CD4-positive, alpha-beta T cell treated with Interferon gamma for 1 hour (primary cell): ENCODE measurements at regions not wholly inside any gene's neighbourhood (a gene's known extent, or its start where the extent isn't known, plus 50 kb on each side); places are given as distances from the start of the nearest gene placed in this dataset.
A peak's percentile ranks its signal among the peaks of the same experiment; 100 is the strongest.
"Not testable (repeated sequence)": the region's sequence is repeated elsewhere in the genome, so short reads cannot be mapped to it uniquely, and the experiment has no call there.

Experiments
- DNase-seq: peaks from one replicate; pipeline ENCODE4 v3.0.0-alpha.2; 2020

DNA sequence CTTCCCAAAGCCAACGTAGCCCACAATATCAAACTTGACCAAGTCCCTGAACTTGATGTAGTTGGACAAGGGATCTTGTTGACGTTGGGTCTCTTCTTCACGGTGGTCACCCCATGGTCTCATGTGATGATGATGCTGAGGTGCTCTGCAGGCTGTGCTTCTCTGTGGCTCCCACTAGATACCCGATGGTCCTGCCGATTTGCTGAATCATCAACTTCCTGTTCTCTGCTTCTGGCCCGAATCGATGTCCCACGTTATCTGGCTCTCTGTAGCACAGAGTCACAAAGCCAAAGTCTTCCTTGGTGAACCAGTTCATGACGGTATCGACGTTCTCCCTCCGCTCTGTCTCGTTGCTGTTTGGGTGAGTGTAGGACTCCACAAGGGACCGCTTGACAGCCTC, 201.0 kb downstream of the ADRA2C start:
- DNase-seq: not testable (repeated sequence)

DNA sequence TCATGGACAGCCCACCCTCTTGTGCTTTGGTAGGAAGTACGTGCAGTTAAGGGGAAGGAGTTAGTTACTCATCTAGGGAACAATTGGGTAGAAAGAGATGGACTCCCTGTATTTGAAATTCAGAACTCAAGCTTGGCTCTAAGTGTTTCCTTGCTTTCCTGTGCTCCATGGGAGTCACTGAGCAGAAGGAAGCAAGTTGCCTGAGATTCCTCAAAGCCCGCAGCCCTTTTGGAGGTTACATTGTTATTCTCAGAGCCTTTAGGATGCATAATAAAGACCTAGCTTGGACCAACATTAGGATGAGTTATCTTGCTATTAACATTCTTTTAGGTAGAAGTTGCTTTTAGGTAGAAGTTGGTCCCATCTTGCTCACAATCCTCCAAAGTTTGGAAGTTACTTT, 206.4 kb downstream of the ADRA2C start:
- DNase-seq: not testable (repeated sequence)

DNA sequence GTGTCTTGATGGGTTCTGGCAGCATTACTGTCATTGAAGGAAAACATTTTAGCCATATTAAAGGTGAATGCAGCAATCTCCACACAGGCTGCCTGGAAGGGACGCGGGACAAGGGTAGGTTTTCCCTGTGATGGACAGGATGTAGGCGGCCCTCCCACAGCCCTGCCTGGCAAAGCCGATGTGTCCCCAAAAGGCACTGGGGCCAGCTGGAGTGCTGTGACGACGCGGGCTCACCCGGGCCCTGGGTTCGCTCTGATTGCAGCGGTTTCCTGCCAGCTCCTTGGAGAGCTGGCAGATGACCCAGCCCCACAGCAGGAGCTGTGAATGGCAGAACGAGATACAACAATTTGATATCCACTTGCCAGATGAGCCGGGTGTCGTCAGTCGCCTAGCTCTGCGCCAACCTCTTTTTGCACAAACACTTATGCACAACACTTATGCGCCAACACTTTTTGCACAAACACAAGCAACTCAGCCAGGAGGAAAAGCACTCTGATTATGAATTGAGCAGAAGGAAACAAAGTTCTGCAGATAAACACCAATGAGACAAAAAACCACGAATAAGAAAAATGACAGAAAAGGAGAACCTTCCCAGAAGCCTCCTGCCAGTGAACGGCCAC, 207.5 kb downstream of the ADRA2C start:
- not testable (repeated sequence) for DNase-seq

- DNase-seq: not testable (repeated sequence)
These were observed 217.4 kb downstream of the ADRA2C start for GRCh38 chr4:3983518-3984125.

DNA sequence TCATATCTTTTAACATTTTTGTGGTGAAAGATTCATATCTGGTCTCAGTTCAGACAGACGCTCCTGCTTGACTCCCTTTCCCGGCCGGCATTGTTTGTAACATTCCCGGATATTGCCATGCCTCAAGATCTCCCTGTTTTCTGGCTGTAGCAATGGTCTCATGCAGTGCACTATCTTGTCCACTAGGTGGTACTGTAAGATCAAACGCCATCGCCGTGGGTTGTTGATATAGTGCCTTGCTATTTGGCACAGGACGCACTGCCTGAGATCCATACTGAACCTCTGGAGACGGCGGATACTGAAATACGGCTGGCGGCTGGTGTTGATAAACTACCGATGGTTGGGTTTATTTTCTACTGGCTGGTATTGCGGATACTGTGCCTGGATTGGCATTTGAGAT, 218.6 kb downstream of the ADRA2C start:
- not testable (repeated sequence) for DNase-seq

DNA sequence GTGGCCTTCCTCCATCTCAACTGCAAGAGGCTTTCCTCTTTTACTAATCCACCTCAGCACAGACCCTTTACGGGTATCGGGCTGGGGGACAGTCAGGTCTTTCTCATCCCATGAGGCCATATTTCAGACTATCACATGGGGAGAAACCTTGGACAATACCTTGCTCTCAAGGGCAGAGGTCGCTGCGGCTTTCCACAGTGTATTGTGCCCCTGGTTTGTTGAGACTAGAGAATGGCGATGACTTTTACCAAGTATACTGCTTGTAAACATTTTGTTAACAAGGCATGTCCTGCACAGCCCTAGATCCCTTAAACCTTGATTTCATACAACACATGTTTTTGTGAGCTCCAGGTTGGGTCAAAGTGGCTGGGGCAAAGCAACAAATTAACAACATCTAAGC, 220.2 kb downstream of the ADRA2C start:
- DNase-seq: not testable (repeated sequence)

DNA sequence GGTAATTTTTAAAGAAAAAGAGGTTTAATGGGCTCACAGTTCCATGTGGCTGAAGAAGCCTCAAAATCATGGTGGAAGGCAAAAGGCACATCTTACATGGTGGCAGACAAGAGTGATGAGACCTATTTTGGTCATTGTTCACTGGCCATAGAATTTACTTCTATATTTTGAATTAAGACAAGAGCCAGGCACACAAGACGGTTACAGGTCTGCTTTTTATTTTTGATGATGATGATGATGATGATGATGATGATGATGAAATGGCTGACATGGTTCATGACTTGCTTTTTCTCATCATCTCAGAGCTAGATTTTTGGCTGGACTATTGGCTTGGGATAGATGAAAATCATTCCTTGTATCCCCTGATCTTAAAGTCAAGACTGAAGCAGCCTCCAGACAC, 229.3 kb downstream of the OTOP1 start:
- DNase-seq: not testable (repeated sequence)

GRCh38 chr4:4004036-4004435, 222.7 kb downstream of the OTOP1 start:
- DNase-seq: not testable (repeated sequence)

GRCh38 chr4:4004702-4005101, 222.0 kb downstream of the OTOP1 start:
- DNase-seq: not testable (repeated sequence)

DNA sequence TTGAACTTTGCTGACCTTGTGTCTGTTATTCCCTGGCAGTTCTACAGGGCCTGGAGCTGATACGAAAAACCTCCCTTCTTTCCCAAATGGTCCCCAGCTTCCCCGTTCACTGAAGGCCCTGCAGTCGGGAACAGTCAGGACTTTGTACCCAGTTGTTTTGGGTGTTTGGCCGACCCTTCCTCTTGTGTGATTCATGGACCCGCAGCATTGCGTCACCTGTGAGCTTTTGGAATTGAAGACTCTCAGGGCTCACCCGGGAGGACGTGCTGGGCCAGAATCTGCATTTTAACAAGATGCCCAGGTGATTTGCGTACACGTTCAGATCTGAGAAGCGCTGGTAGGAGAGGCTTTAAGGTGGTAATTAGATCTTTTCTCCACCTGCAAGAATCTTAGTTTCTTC, 220.4 kb downstream of the OTOP1 start:
- not testable (repeated sequence) for DNase-seq

- DNase-seq: not testable (repeated sequence)
These were observed 207.7 kb downstream of the OTOP1 start for GRCh38 chr4:4019071-4019470.

DNA sequence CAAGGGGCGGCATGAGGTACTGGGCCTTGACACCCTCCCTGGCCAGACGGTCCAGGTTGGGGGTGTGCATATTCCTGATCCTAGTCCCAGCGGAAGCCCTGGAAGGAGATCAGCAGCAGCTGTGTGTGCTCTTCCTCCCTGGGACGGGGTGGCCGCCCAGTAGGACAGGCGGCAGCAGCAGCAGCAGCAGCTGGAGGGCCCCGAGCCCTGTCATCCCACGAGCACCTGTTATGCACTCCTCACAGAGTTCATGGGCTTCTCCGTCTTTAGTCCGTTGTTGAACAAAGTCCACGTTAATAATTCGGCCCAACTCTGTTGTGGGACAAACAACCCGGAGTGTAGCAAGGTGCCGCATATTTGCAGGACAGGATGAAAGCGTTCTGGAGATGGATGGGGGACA, 205.6 kb downstream of the OTOP1 start:
- DNase-seq: not testable (repeated sequence)

DNA sequence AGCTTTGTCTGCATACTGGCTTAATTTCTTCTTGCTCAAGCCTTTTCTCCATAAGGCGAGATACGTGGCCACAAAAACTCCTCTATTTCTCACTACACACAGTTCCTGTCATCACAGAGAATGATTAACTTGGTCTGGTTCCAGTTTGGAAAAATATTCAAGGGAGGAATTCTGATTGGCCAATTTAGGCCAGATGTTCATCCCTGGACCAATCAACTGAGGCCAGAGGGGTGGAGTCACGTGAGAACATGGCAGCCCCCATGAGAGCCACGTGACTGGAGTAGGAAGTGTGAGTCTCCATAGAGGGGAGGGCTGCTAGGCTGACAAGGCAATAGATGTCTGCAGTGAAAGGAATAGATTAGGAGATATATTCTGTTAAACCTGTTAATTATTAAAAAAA, 200.0 kb downstream of the OTOP1 start:
- DNase-seq: not testable (repeated sequence)

DNA sequence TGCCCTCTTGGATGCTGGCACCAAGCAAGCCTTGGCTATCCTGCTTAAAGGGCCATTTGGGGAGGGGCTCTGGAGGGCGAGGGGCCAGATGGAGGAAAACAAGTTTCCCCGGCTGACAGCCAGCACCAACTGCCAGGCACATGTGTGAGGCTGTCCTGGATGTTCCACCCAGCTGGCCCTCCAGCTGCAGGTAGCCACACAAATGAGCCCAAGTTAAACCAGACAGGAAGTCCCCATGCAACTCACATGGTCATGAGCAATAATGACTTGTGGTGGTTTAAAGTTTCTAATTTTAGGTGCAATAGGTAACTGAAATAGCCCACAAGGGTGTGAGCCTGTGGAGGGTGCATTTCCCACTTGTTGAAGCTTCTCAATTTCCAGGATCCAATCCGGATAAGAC, 198.0 kb downstream of the OTOP1 start:
- DNase-seq: not testable (repeated sequence)

DNA sequence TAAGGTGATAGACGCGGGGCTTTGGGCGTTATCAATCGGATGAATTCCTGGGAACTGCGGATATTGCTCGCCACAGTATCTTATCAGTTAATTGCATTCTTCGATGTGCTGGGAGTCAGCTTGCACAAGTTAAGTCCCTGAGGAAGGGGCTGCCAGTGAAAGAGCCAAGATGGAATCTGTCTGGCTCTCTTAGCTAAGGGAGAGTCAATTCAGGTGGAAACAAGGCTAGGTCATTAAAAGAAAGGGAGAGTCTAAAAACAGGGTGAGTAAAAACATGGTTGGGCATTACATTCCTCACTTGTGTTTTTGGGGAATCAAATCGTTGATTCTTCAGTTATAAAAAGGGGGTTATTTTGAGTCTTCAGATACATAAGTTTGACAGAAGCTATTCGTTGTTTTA, 196.2 kb downstream of the OTOP1 start:
- not testable (repeated sequence) for DNase-seq

DNA sequence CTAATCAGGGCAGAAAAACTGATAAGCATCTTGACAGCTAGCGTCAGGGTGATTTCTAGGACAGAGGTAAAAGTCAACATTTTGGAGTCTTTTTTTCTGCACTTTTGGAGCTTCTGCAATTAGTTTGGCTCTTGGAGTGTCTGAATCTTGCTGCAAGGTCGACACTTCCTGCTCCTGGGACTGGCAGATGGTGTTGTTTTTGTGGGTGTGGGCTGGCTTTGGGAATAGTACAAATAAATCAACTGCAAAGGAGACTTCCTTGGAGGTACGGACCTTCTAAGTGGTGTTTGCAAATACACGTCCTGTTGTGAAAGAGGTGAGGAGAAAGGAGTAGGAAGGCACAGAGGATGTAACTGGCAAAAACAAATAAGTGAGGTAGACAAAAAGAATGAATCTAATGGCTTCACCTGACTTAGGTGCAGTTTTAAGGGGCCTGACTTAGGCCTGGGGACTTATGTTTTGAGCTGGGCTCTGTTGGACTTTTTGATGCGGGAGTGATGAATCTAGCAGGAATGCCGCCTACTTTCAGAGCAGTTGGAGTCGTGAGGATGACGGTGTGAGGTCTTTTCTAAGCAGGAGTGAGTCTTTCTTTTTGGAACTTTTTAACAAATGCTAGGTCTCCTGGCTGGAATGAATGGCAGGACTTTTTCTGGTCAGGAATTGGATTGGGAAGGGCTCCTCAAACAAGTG, 195.1 kb downstream of the OTOP1 start:
- DNase-seq: not testable (repeated sequence)

DNA sequence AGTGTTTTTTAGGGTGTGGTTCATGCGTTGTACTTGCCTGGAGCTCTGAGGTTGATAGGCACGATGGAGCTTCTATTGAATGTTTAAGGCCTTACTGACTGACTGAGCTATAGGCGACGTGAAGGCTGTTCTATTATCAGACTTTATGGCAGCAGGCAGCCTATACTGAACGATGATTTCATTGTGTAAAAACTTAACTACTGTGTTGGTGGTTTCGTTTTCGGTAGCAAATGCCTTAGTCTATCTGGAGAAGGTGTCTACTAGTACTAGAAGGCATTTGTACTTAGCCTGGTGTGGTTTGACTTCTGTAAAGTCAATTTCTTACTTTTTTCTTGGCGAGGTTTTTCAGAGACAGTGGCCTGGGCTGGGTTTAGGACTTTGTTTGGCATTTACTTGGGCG, 194.4 kb downstream of the OTOP1 start:
- not testable (repeated sequence) for DNase-seq

- DNase-seq: peak; percentile 7
These were observed 193.7 kb downstream of the OTOP1 start for GRCh38 chr4:4032801-4033605.

- DNase-seq: not testable (repeated sequence)
These were observed 189.2 kb downstream of the OTOP1 start for GRCh38 chr4:4037399-4038138.

- DNase-seq: not testable (repeated sequence)
These were observed 180.9 kb downstream of the OTOP1 start for GRCh38 chr4:4045823-4046222.

- not testable (repeated sequence) for DNase-seq
These were observed 180.0 kb downstream of the OTOP1 start for GRCh38 chr4:4046686-4047085.

DNA sequence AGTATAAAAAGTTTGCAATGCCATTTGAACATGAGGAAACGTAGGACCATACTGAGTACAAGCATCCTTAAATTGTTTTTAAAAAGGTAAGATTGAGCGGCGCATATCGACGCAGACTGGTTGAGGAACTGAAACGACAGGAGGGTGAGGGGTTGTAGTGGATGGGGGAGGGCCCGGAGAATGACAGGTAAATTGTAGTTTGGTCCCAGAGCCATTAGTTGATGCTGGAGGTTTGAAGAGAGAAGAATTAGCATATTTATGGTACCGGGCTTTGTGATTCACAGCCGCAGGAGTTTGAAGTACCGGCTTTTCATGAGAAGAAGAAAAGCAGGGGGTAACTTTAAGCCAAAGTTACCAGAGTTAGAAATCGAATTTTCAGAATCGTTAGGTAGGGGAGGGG, 179.5 kb downstream of the OTOP1 start:
- DNase-seq: not testable (repeated sequence)
